DND-41 (cell line): ENCODE measurements at regions not wholly inside any gene's neighbourhood (a gene's known extent, or its start where the extent isn't known, plus 50 kb on each side); places are given as distances from the start of the nearest gene placed in this dataset.

ENCODE experiments used
- CTCF ChIP-seq: IDR thresholded peaks from 2 replicates; pipeline ENCODE4 v1.5.1; 2012; ENCODE audit warnings: borderline replicate concordance, low read length, moderate library complexity, mild to moderate bottlenecking; ENCODE audit not compliant: poor library complexity, severe bottlenecking; ENCODE audit errors: extremely low read depth
- EZH2 ChIP-seq: IDR thresholded peaks from 3 replicates; pipeline ENCODE4 v1.6.1; 2012; ENCODE audit warnings: borderline replicate concordance, low read depth, mild to moderate bottlenecking, moderate library complexity, low read length, inconsistent platforms; ENCODE audit not compliant: severe bottlenecking

DNA sequence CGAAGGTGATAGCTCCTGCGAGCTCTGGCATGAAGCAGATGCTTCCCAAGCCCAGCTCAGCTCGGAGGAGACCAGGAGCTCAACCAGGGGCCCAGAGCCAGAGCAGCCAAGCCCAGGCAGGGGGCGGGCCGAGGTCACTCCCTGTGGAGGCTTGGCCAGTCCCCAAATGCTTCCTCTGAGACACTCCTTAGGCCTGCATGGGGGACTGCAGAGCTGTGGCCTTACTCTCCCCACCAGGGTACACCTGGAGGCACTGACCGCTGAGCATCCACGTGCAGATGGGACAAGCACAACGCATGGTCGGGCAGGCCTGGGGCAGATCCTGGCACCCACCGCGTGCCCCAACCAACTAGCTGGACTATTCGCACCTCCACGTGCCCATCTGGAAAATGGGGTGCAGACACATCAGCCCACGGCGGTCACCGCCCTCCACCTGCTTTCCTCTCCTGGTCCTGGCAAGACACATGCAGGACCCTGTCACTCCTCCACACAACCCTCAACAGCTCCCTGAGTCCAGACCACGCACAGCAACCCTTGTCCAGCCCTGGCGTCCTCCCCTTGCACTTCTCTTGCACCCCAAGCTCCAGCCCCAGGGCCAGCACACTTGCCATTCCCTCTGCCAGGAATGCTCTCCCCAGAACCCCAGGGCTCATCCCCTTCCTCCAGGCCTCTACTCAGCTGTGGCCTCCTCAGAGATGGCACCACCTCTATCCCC lies 164.7 kb upstream of the IQSEC1 start:
- TF ChIP-seq CTCF (no peak), EZH2 (no peak)
